Hippocampal formation (tissue), 2 donors: ENCODE measurements at regions not wholly inside any gene's neighbourhood (a gene's known extent, or its start where the extent isn't known, plus 50 kb on each side); places are given as distances from the start of the nearest gene placed in this dataset.
"Not testable (repeated sequence)": the region's sequence is repeated elsewhere in the genome, so short reads cannot be mapped to it uniquely, and the experiment has no call there.

ENCODE experiments used
- DNase-seq, 2 donors: peaks; one replicate each; lab custom pipeline; 2025; lab: John Stamatoyannopoulos, UW

DNA sequence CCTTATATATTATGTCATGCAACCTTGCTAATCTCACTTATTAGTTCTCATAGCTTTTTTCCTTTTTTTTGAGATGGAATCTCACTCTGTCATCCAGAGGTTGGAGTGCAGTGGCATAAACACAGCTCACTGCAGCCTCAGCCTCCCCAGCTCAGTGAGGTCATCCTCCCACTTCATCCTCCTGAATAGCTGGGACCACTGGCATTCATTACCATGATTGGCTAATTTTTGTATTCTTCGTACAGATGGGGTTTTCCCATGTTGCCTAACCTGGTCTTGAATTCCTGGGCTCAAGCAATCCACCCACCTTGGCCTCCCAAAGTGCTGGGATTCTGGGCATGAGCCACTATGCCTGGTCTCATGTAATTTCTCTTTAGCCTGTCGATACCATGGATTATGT, 89.1 kb upstream of the TRIM24 start:
- no peak for DNase-seq

DNA sequence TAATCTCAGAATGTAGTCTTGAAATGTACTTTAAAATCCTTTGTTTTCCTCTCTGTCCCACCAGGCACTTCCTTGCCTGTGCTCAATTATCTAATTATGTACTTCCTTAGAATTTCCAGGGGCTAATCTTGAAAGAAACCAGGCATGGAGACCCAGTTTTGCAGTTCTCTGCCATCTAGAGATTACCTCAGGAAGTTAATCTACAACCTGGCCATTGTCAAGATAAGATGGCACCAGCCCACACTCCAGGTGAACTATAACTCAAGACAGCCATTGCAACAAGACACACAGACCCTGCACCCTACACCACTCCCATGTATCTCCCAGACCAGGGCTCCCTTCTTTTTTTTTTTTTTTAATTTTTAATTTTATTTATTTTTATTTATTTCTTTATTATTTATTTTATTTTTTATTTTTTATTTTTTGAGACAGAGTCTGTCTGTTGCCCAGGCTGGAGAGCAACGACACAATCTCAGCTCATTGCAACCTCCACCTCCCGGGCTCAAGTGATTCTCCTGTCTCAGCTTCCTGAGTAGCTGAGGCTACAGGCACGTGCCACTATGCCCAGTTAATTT, 85.9 kb upstream of the TRIM24 start:
- DNase-seq = no peak

DNA sequence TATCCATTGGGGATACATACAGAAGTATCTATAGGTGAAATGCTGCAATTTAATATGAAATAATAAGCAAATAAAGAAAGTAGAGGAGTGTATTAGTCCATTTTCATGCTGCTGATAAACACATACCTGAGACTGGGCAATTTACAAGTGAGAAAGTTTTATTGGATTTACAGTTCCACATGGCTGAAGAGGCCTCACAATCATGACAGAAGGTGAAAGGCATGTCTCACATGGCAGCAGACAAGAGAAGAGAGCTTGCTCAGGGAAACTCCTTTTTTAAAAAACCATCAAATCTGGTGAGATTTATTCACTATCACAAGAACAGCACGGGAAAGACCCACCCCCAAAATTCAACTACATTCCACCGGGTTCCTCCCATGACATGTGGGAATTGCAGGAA, 82.8 kb upstream of the TRIM24 start:
- DNase-seq = no peak

DNA sequence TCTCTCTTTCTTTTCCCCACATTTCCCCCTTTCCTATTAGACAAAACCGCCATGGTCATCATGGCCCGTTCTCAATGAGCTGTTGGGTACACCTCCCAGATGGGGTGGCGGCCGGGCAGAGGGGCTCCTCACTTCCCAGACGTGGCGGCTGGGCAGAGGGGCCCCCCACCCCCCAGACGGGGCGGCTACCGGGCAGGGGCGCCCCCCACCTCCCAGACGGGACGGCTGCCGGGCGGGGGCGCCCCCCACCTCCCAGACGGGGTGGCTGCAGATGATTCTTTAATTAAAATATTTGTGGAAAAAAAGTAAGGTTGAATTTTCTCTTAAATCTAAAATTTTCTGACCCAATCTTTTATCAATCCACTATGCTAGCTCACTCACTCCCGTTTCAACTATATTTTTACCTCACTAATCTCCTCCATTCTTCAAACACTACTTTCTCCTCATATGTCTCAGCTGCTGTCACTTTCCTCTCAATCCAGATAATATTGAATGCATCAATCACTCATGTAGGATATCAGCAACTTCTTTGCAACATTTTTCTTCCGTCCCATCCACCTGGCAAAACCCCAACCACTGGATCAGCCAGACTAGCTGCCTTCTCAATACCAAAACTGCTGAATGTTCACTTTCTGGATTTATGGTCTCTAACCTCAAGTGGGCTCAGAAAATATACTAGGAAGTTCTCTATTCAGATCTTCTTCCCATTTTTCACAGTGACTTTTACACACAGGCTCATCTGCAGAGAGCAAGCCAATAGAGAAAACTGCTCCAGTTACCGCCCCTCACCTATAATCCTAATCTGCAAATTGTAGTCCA, 81.1 kb upstream of the TRIM24 start:
- no peak for DNase-seq

DNA sequence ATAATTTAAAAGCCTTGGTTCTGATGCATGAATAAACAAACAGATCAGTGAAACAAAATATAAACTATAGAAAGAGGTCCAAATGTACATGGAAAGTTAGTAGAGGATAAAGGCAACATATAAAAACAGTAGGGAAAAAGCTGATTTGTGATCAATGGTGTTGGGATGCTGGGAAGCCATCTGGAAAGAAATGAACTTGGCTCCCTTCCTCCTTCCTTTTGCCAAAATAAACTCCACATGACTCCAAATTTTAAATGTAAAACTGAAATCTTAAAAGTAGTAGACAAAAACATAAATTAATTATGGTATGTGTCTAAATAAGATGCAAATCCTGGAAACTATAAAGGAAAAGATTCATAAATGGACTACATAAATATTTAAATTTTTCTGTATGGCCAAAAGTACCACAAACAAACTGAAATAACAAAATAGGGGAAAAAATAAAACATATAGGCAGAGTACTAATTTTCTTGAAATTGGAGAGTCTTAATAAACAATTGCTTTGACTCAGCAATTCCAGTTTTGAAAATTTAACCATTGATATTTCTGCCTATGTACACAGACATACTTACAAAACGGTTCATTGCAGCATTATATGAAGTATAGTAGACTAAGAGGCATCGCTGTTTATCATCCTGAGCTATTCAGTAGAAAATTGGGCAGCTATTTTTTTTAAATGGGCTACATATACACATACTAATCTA, 77.0 kb upstream of the TRIM24 start:
- no peak for DNase-seq

DNA sequence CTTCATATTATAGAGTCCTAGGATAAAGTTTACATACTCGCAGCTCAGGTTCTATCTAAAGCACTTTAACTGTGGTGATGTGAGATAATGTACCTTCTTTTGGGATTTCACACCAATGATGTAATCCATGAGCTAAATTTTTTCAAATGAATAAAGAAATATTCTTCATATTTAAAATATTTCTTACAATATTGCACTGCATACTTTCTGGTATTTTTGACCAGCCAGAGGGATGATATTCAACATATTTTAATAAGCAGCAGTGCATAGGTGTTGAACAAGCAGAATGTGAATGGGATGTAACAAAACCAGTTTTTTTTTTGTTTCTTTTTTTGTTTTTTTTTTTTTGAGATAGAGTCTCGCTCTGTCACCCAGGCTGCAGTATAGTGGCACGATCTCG, 73.2 kb upstream of the TRIM24 start:
- DNase-seq = no peak

DNA sequence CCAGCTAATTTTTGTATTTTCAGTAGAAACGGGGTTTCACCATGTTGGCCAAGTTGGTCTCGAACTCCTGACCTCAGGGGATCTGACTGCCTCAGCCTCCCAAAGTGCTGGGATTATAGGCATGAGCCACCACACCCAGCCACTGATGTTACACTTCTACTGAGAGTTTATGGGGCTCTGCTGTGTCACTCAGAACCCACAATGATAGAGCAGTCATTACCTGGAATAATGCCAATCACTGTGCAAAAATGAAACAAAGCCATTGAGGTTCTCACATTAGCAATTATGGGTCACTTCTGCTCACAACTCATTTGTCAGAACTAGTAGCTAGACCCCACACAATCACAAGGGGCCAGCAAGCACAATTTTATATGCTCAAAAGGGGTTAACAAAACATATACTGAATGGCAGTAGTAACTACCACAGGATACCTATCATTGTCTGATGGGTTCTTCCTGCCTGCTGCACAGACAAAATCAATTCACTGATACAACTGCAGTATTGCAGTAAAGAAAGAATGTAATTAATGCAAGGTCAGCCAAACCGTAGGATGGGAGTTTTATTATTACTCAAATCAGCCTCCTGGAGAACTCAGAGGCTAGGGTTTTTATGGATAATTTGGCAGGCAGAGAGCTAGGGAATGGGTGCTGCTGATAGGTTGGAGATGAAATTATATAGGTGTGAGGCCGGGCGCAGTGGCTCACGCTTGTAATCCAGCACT, 72.1 kb upstream of the TRIM24 start:
- DNase-seq = no peak

DNA sequence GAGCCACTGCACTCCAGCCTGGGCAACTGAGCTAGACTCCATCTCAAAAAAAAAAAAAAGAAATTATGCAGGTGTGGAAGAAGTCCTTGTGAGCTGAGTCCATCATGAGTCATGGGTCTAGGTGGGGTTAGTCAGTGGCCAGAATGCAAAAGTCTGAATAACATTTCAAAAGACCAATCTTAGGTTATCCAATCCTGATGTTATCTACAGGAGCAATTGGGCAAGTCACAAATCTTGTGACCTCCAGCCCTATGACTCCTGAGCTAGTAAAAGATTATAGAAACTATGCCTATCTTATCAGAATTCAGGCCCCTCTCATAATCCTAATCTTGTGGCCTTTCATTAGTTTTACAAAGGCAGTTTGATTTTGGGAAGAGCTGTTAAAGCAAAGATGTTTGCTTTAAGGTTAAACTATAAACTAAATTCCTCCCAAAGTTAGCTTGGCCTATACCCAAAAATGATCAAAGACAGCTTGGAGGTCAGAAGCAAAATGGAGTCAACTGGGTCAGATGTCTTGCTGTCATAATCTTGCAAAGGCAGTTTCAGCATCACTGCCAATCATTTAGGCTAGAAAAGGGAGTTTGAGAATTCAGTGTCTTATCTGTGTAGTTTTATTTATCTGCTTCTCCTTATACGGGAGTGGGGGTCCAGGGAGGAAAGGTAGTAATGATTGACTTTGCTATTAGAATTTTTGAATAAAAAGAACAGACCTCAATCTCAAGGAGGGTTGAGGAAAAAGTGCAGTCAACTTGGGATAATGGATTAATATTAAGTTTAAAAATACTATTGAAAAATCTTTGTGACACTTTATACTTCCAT, 71.2 kb upstream of the TRIM24 start:
- DNase-seq = no peak

DNA sequence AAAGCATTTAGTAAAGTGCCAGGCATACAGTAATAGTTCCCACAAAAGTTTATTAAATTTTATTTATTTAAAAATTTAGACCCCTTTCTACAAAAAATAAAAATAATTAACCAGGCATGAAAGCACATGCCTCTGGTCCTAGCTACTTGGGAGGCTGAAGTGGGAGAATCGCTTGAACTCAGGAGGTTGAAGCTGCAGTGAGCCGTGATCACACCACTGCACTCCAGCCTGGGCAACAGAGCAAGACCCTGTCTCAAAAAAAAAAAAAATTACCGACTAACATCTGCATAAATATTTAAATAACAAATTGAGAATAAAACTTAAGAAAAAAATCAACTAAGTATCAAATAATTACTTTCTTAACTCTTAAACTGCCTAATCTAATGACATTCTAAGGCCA, 64.3 kb upstream of the TRIM24 start:
- DNase-seq = no peak

DNA sequence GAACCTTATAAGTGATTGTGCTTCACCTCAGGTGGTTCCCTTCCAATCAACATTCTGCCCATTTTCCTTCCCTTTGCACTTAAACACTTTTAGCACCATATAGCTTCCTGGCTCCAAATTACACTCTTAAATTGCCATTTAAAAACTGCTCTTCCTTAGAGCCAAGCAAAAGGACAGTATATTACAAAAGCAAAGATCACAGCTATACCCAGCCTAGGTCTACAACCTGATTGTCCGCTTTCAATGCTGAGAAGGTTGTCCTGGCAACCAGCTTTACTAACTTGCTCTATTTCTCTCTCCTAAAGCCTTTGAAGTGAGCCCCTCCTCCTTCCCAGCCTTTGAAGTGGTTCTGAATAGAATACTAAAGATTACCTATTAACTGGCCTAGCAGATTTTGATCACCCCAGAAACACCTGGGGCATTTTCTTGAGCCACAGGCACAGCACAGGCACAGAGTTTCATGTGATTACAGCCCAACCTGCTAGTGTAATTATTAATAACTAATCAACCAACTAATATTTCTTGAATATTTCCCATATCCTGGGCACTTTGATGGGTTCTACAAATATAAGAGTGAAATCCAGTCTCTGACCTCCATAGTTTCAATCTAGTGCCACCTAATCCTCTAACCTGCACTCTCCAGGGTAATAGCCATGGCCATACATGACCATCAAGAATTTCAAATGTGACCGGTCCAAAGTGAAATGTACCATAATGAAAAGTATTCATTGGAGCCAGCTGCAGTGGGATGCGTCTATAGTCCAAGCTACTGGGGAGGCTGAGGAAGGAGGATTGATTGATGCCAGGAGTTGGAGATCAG, 63.6 kb upstream of the TRIM24 start:
- DNase-seq = no peak

DNA sequence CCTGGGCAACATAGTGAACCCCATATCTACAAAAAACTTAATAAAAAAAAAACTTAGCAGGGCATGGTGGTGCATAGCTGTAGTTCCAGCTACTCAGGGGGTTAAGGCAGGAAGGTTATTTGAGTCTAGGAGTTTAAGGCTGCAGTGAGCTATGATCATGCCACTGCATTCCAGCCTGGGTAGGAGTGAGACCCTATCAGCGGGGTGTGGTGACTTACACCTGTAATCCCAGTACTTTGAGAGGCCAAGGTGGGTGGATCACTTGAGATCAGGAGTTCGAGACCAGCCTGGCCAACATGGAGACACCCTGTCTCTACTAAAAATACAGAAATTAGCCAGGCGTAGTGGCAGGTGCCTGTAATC, 63.0 kb upstream of the TRIM24 start:
- DNase-seq = not testable (repeated sequence)

DNA sequence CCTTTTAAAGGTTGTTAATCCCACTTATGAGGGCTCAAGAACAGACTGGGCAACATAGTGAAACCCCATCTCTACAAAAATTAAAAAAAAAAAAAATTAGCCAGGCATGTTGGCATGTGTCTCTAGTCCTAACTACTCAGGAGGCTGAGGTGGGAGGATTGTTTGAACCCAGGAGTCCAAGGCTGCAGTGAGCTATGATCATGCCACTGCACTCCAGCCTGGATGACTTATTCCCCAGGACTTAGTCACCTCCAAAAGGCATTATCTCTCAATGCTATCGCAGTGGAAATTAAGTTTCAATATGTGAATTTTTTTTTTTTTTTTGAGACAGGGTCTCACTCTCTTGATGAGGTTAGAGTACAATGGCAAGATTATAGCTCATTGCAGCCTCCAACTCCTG, 61.2 kb upstream of the TRIM24 start:
- DNase-seq = no peak

DNA sequence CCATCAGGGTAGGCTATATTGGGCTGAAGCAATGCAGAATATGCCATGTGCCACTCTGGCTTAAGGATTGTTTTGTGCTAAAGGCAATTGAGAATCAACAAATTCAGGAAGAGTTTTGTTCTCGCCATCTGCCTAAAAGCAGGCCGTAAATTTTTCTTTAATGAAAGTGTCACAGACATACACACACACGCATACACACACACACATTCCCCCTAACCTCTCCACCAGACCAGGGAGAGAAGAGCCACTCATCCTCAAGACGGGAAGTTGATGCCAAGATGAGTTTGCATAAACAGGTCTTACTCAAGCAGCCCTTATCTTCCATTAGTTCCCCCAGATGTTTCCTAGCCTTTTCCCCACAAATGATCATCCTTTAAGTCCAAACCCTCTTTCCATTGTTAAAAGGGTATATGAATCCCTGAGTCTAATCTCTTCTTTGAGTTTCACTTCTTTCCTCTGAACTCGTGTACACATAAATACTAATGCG, 59.6 kb upstream of the TRIM24 start:
- no peak for DNase-seq

DNA sequence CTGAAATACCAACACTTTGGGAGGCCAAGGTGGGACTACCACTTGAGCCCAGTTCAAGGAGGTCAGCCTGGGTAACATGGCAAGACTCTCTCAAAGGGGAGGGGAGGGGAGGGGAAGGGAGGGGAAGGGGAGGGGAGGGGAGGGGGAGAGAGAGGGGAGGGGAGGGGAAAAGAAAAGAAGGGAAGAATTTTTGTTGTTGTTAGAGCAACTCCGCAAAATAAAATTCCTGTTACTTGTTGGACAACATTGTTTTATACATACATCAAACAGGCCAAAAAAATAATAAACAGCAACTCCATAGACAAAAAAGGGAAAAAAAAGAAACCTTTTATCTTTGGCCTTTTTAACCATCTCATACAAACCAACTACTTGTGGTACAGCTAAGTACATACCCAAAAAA, 57.3 kb upstream of the TRIM24 start:
- DNase-seq = no peak

DNA sequence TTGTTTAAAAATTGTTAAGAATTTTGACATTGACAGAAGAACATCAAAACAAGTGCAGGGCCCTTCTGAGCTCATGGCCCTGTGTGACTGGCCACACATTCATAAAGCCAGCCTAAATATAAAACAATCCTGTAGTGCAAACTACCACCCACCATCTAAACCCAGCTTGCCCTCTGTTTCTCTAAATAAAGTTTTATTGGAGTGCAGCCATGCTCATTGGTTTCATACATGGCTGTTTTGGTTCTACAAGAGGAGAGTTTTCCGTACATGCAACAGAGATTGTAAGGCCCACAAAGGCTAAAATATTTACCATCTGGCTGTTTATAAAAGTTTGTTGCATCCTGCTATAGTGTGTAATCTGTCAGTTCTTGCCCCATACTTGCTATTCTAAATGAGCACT, 54.6 kb upstream of the TRIM24 start:
- no peak for DNase-seq

DNA sequence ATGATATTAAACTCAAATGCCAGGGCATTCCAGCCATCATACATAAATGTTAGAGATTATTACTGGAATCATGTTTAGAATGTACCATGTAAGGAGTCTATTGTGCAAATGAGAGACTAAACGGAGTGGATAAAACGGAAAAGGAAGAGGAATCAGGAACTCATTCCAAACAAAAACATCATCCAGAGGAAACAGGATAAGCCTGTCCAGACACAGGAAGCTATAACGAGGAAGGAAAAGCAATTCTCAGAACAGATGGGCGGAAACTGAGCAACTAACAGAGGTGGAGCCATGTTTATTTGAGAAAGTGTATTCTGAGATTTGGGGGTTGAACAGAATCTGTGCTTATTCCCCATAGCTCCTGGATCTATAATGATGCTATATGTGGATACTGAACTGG, 52.3 kb upstream of the TRIM24 start:
- DNase-seq = no peak
